Breast epithelium (tissue), 3 donors: ENCODE measurements at regions not wholly inside any gene's neighbourhood (a gene's known extent, or its start where the extent isn't known, plus 50 kb on each side); places are given as distances from the start of the nearest gene placed in this dataset.
A peak's percentile ranks its signal among the peaks of the same experiment; 100 is the strongest.

Source experiments
- POLR2A ChIP-seq: fragments of 450-650 bp; IDR thresholded peaks from one replicate; pipeline ENCODE4 v1.6.1; 2016; ENCODE audit warnings: antibody characterized with exemption, mild to moderate bottlenecking, moderate library complexity
- POLR2AphosphoS5 ChIP-seq, 3 donors: sonication (generic); formaldehyde crosslinking; IDR thresholded peaks; one replicate each; pipeline ENCODE4 v1.6.1; 2017; ENCODE audit warnings: antibody characterized with exemption in 3 of 3
- TF ChIP-seq, protein P1 (sequence below), 3 donors: fragments of 450-650 bp; IDR thresholded peaks; one replicate each; pipeline ENCODE4 v1.5.1; 2016 to 2017; ENCODE audit warnings: antibody characterized with exemption in 3 of 3, mild to moderate bottlenecking in 3 of 3, moderate library complexity in 3 of 3

DNA sequence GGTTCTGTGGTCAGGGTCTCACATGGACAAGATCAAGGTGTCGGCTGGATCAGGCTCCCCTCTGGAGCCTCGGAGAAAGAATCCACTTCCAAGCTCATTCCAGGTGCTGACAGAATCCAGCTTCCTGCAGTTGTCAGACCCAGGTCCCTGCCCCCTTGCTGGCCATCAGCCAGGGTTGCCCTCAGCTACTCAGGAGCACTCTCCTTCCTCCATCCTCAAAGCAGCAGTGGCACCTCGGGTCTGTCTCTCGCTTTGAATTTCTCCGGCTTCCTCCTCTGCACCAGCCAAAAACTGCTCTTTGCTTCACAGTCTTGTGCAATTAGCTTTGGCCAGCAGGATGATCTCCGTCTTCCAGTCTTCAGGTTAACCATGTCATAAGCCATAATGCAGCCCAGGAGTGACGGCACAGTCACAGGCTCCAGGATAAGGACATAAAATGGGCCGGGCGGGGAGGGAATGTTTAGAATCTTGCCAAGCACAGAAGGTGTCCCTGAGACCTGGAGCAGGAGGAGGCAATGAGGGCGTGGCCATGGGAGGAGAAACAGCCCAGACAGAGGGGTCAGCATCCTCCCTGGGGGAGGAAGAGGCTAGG lies 79.4 kb upstream of the SLC25A33 start:
- TF ChIP-seq POLR2A, result no peak
- TF ChIP-seq, protein P1, sequence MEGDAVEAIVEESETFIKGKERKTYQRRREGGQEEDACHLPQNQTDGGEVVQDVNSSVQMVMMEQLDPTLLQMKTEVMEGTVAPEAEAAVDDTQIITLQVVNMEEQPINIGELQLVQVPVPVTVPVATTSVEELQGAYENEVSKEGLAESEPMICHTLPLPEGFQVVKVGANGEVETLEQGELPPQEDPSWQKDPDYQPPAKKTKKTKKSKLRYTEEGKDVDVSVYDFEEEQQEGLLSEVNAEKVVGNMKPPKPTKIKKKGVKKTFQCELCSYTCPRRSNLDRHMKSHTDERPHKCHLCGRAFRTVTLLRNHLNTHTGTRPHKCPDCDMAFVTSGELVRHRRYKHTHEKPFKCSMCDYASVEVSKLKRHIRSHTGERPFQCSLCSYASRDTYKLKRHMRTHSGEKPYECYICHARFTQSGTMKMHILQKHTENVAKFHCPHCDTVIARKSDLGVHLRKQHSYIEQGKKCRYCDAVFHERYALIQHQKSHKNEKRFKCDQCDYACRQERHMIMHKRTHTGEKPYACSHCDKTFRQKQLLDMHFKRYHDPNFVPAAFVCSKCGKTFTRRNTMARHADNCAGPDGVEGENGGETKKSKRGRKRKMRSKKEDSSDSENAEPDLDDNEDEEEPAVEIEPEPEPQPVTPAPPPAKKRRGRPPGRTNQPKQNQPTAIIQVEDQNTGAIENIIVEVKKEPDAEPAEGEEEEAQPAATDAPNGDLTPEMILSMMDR (IDR thresholded peaks at IDR 0.05), result no peak
- TF ChIP-seq POLR2AphosphoS5 (IDR thresholded peaks at IDR 0.05), result peak in 1 of 3 donors; percentile 16
